ENCODE measurements at regions not wholly inside any gene's neighbourhood (a gene's known extent, or its start where the extent isn't known, plus 50 kb on each side); places are given as distances from the start of the nearest gene placed in this dataset.

- H3K4me1 ChIP-seq (ENCODE audit: control insufficient read depth, extremely low read depth, insufficient read depth, low read length), result no peaks in the 10 kb centered on the region
- H3K9me1 ChIP-seq (ENCODE audit: control insufficient read depth, extremely low read depth, insufficient read depth, low read length), result no peaks in the 10 kb centered on the region
- no peaks in the 10 kb centered on the region for H3K36me3 ChIP-seq (ENCODE audit: control insufficient read depth in 2 of 2, extremely low read depth in 1 of 2, insufficient read depth in 2 of 2, low read length in 2 of 2)
- FAIRE-seq, result no peak
- no peak for DNase-seq (ENCODE audit: low read depth, low spot score)
- no peak overlapping the region for H3K4me3 ChIP-seq (ENCODE audit: control insufficient read depth in 2 of 3, extremely low read depth in 1 of 3, insufficient read depth in 2 of 3, low read depth in 1 of 3, low read length in 3 of 3)
- no peak overlapping the region for H2AFZ ChIP-seq (ENCODE audit: control insufficient read depth, low read length)
- no peaks in the 10 kb centered on the region for H3K27me3 ChIP-seq (ENCODE audit: control insufficient read depth, extremely low read depth, insufficient read depth, low read length)
- H4K20me1 ChIP-seq (ENCODE audit: control insufficient read depth, extremely low read depth, insufficient read depth, low read length), result no peaks in the 10 kb centered on the region
- H3K9ac ChIP-seq (ENCODE audit: control insufficient read depth, extremely low read depth, insufficient read depth, low read length), result no peak overlapping the region
- no peak overlapping the region for H3K27ac ChIP-seq (ENCODE audit: control insufficient read depth, insufficient read depth, low read length)
- no peaks in the 10 kb centered on the region for H3K9me3 ChIP-seq (ENCODE audit: control insufficient read depth, low read depth, low read length)
- H3K4me2 ChIP-seq (ENCODE audit: control insufficient read depth, extremely low read depth, insufficient read depth, low read depth, low read length), result no peak overlapping the region
- no peaks in the 10 kb centered on the region for H3K79me2 ChIP-seq (ENCODE audit: control insufficient read depth, insufficient read depth, low read length)
- dilution Hi-C loops (cut with MboI; ENCODE audit: extremely low pct_ligation_motif_present, low sequenced_read_pairs), result no loop called here
- TF ChIP-seq CTCF (optimal IDR thresholded peaks at IDR 0.05 in 1 of 3, IDR thresholded peaks at IDR 0.05 in 1 of 3, conservative IDR thresholded peaks at IDR 0.05 in 1 of 3; ENCODE audit: extremely low read depth in 1 of 3, insufficient read depth in 2 of 3, low read length in 3 of 3) (no peak), EZH2 (IDR thresholded peaks at IDR 0.05; ENCODE audit: low read length) (no peak)
Observed at GRCh38 chr4:62293551-62293950, 1093.4 kb downstream of the ADGRL3 start.

GRCh38 chr4:62292911-62293310 lies 1092.8 kb downstream of the ADGRL3 start:
- no peaks in the 10 kb centered on the region for H3K4me1 ChIP-seq (ENCODE audit: control insufficient read depth, extremely low read depth, insufficient read depth, low read length)

More at GRCh38 chr4:62292911-62293310, 1092.8 kb downstream of the ADGRL3 start:
- FAIRE-seq, result no peak
- H3K9me1 ChIP-seq (ENCODE audit: control insufficient read depth, extremely low read depth, insufficient read depth, low read length), result no peaks in the 10 kb centered on the region
- H3K4me3 ChIP-seq (ENCODE audit: control insufficient read depth in 2 of 3, extremely low read depth in 1 of 3, insufficient read depth in 2 of 3, low read depth in 1 of 3, low read length in 3 of 3), result no peak overlapping the region
- DNase-seq (ENCODE audit: low read depth, low spot score), result no peak
- H3K4me2 ChIP-seq (ENCODE audit: control insufficient read depth, extremely low read depth, insufficient read depth, low read depth, low read length), result no peak overlapping the region
- no peaks in the 10 kb centered on the region for H4K20me1 ChIP-seq (ENCODE audit: control insufficient read depth, extremely low read depth, insufficient read depth, low read length)
- H3K9me3 ChIP-seq (ENCODE audit: control insufficient read depth, low read depth, low read length), result no peaks in the 10 kb centered on the region
- dilution Hi-C loops (cut with MboI; ENCODE audit: extremely low pct_ligation_motif_present, low sequenced_read_pairs), result no loop called here
- H3K9ac ChIP-seq (ENCODE audit: control insufficient read depth, extremely low read depth, insufficient read depth, low read length), result no peak overlapping the region
- H3K27me3 ChIP-seq (ENCODE audit: control insufficient read depth, extremely low read depth, insufficient read depth, low read length), result no peaks in the 10 kb centered on the region
- no peak overlapping the region for H3K27ac ChIP-seq (ENCODE audit: control insufficient read depth, insufficient read depth, low read length)
- no peaks in the 10 kb centered on the region for H3K36me3 ChIP-seq (ENCODE audit: control insufficient read depth in 2 of 2, extremely low read depth in 1 of 2, insufficient read depth in 2 of 2, low read length in 2 of 2)
- TF ChIP-seq CTCF (optimal IDR thresholded peaks at IDR 0.05 in 1 of 3, IDR thresholded peaks at IDR 0.05 in 1 of 3, conservative IDR thresholded peaks at IDR 0.05 in 1 of 3; ENCODE audit: extremely low read depth in 1 of 3, insufficient read depth in 2 of 3, low read length in 3 of 3) (no peak), EZH2 (IDR thresholded peaks at IDR 0.05; ENCODE audit: low read length) (no peak)
- H2AFZ ChIP-seq (ENCODE audit: control insufficient read depth, low read length), result no peak overlapping the region
- no peaks in the 10 kb centered on the region for H3K79me2 ChIP-seq (ENCODE audit: control insufficient read depth, insufficient read depth, low read length)

Measured in keratinocyte (primary cell).